SHP77 (cell line): ENCODE measurements at regions not wholly inside any gene's neighbourhood (a gene's known extent, or its start where the extent isn't known, plus 50 kb on each side); places are given as distances from the start of the nearest gene placed in this dataset.

Experiments used
- DNase-seq, 2 experiments: peaks; one replicate each; lab custom pipeline; 2025; lab: John Stamatoyannopoulos, UW

- DNase-seq, result no peak
Measured at GRCh38 chr4:14047840-14048239, 420.3 kb upstream of the BOD1L1 start.

GRCh38 chr4:14049946-14050345, 422.4 kb upstream of the BOD1L1 start:
- no peak for DNase-seq

- no peak for DNase-seq
Measured at GRCh38 chr4:14053291-14053690, 425.8 kb upstream of the BOD1L1 start.

GRCh38 chr4:14054391-14054790, 426.9 kb upstream of the BOD1L1 start:
- DNase-seq, result no peak

GRCh38 chr4:14059006-14059405, 431.5 kb upstream of the BOD1L1 start:
- DNase-seq, result no peak

GRCh38 chr4:14064984-14065383, 437.5 kb upstream of the BOD1L1 start:
- no peak for DNase-seq

- DNase-seq, result no peak
Measured at GRCh38 chr4:14065406-14065805, 437.9 kb upstream of the BOD1L1 start.

GRCh38 chr4:14066979-14067378, 439.5 kb upstream of the BOD1L1 start:
- no peak for DNase-seq

- no peak for DNase-seq
Measured at GRCh38 chr4:14069886-14070285, 442.4 kb upstream of the BOD1L1 start.

- no peak for DNase-seq
Measured at GRCh38 chr4:14070289-14070880, 442.9 kb upstream of the BOD1L1 start.

GRCh38 chr4:14072506-14072905, 445.0 kb upstream of the BOD1L1 start:
- DNase-seq, result no peak

- no peak for DNase-seq
Measured at GRCh38 chr4:14076776-14077175, 449.3 kb upstream of the BOD1L1 start.

- no peak for DNase-seq
Measured at GRCh38 chr4:14078326-14078725, 450.8 kb upstream of the BOD1L1 start.

GRCh38 chr4:14079601-14080000, 452.1 kb upstream of the BOD1L1 start:
- DNase-seq, result no peak

GRCh38 chr4:14083150-14083549, 455.6 kb upstream of the BOD1L1 start:
- DNase-seq, result no peak

- DNase-seq, result no peak
Measured at GRCh38 chr4:14084598-14084997, 457.1 kb upstream of the BOD1L1 start.

GRCh38 chr4:14087459-14087858, 459.9 kb upstream of the BOD1L1 start:
- no peak for DNase-seq

- DNase-seq, result no peak
Measured at GRCh38 chr4:14087921-14088320, 460.4 kb upstream of the BOD1L1 start.

- no peak for DNase-seq
Measured at GRCh38 chr4:14091531-14091930, 464.0 kb upstream of the BOD1L1 start.

- no peak for DNase-seq
Measured at GRCh38 chr4:14091966-14092365, 464.4 kb upstream of the BOD1L1 start.

- DNase-seq, result no peak
Measured at GRCh38 chr4:14092741-14093140, 465.2 kb upstream of the BOD1L1 start.

- DNase-seq, result no peak
Measured at GRCh38 chr4:14095831-14096230, 468.3 kb upstream of the BOD1L1 start.

- DNase-seq, result no peak
Measured at GRCh38 chr4:14096396-14096965, 469.0 kb upstream of the BOD1L1 start.

GRCh38 chr4:14100349-14100748, 472.8 kb upstream of the BOD1L1 start:
- DNase-seq, result no peak
